Fibroblast of the aortic adventitia (primary cell): ENCODE measurements at regions not wholly inside any gene's neighbourhood (a gene's known extent, or its start where the extent isn't known, plus 50 kb on each side); places are given as distances from the start of the nearest gene placed in this dataset.
A peak's percentile ranks its signal among the peaks of the same experiment; 100 is the strongest.

Experiments used
- DNase-seq: peaks from one replicate; pipeline ENCODE4 v3.0.0-alpha.2; 2010; ENCODE audit warnings: low read depth
- H3K4me3 ChIP-seq: 2 replicates; pipeline ENCODE4 v1.5.1; 2011; ENCODE audit warnings: low read depth, mild to moderate bottlenecking, control low read depth, low read length, moderate library complexity
- TF ChIP-seq, protein P1 (sequence below): IDR thresholded peaks from 2 replicates; pipeline ENCODE4 v1.5.1; 2011; ENCODE audit warnings: mild to moderate bottlenecking, low read length, control low read depth, inconsistent platforms; ENCODE audit not compliant: insufficient read depth

GRCh38 chr20:40286975-40287531 is 402.0 kb downstream of the MAFB start:
- H3K4me3 ChIP-seq: no peak overlapping the region
- DNase-seq: no peak
- TF ChIP-seq, protein P1, sequence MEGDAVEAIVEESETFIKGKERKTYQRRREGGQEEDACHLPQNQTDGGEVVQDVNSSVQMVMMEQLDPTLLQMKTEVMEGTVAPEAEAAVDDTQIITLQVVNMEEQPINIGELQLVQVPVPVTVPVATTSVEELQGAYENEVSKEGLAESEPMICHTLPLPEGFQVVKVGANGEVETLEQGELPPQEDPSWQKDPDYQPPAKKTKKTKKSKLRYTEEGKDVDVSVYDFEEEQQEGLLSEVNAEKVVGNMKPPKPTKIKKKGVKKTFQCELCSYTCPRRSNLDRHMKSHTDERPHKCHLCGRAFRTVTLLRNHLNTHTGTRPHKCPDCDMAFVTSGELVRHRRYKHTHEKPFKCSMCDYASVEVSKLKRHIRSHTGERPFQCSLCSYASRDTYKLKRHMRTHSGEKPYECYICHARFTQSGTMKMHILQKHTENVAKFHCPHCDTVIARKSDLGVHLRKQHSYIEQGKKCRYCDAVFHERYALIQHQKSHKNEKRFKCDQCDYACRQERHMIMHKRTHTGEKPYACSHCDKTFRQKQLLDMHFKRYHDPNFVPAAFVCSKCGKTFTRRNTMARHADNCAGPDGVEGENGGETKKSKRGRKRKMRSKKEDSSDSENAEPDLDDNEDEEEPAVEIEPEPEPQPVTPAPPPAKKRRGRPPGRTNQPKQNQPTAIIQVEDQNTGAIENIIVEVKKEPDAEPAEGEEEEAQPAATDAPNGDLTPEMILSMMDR: no peak

GRCh38 chr20:40284611-40285010 is 404.4 kb downstream of the MAFB start:
- no peak for DNase-seq
- H3K4me3 ChIP-seq: no peak overlapping the region
- TF ChIP-seq, protein P1: no peak

DNA sequence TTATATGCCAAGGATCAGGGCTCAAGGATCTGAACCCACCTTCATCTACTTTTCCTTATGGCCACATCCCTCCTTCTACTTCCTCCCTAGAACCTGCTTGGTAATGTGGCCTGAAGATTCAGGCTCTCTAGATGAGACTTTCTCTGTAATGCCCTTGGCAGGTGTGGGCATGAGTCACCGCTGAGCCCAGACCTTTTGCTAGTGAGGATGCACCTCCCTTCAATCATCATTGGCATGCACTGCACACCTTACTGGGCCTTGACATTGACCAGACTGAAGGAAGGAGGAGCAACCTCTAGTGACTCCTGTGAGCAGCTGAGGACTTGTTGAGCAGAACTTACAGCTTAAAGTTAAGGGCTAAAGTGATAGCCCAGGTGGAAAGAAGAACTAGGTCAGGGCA is 405.3 kb downstream of the MAFB start:
- TF ChIP-seq, protein P1: no peak
- no peak overlapping the region for H3K4me3 ChIP-seq
- no peak for DNase-seq

GRCh38 chr20:40282941-40283340 is 406.1 kb downstream of the MAFB start:
- DNase-seq: no peak
- TF ChIP-seq, protein P1: no peak

DNA sequence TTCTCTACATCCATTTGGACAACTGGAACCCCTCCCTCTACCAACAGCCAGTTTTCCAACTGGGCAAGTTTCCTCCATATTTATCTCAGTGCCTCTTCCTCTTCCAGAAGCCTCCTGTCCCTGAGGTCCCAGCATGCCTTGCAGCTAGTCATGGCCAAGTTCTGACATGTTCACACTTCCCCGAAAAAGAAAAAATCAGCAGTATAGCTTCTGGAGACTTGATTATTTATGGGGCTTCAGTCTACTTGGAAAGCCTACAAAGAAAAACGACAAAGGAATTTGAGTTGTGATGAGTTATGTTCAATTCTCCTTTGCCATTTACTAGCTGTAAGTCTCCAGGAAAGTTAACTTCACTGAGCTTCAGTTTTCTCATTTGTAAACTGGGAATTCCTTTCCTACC is 406.5 kb downstream of the MAFB start:
- no peak for DNase-seq
- TF ChIP-seq, protein P1: no peak
- H3K4me3 ChIP-seq: no peak overlapping the region

More at GRCh38 chr20:40282941-40283340, 406.1 kb downstream of the MAFB start:
- H3K4me3 ChIP-seq: no peak overlapping the region

GRCh38 chr20:40280616-40281015 is 408.4 kb downstream of the MAFB start:
- no peak overlapping the region for H3K4me3 ChIP-seq

GRCh38 chr20:40279390-40279789 is 409.6 kb downstream of the MAFB start:
- peak; percentile 81 for DNase-seq
- TF ChIP-seq, protein P1: no peak
- no peak overlapping the region for H3K4me3 ChIP-seq

More at GRCh38 chr20:40280616-40281015, 408.4 kb downstream of the MAFB start:
- TF ChIP-seq, protein P1: no peak
- no peak for DNase-seq
